ENCODE measurements at regions not wholly inside any gene's neighbourhood (a gene's known extent, or its start where the extent isn't known, plus 50 kb on each side); places are given as distances from the start of the nearest gene placed in this dataset.

- no peak for TF ChIP-seq REST (IDR thresholded peaks at IDR 0.05; ENCODE audit: low read depth, low read length)
- TF ChIP-seq ELF1 (IDR thresholded peaks at IDR 0.05), result no peak
- TF ChIP-seq SIN3A (IDR thresholded peaks at IDR 0.05; ENCODE audit: borderline replicate concordance, low read depth, low read length), result no peak
Measured at GRCh38 chr2:149841396-149841795, 253.8 kb upstream of the MMADHC start (continued).

GRCh38 chr2:149832324-149832723 lies 244.7 kb upstream of the MMADHC start:
- no peaks in the 10 kb centered on the region for H3K79me2 ChIP-seq (ENCODE audit: insufficient read depth)
- H3K9ac ChIP-seq, result no peak overlapping the region
- TF ChIP-seq NFIC (IDR thresholded peaks at IDR 0.05; ENCODE audit: borderline replicate concordance) (no peak), GABPA (IDR thresholded peaks at IDR 0.05; ENCODE audit: low read depth) (no peak), MXI1 (IDR thresholded peaks at IDR 0.05; ENCODE audit: low read depth, low read length) (no peak), ZBTB33 (IDR thresholded peaks at IDR 0.05; ENCODE audit: borderline replicate concordance, low read depth) (no peak), CHD2 (IDR thresholded peaks at IDR 0.05; ENCODE audit: low read length, partially characterized antibody) (no peak), NRF1 (IDR thresholded peaks at IDR 0.05; ENCODE audit: low read depth, low read length) (no peak), USF1 (IDR thresholded peaks at IDR 0.05; ENCODE audit: borderline replicate concordance, low read depth) (no peak), IRF3 (IDR thresholded peaks at IDR 0.05; ENCODE audit: low read depth, low read length) (no peak), RAD21 (IDR thresholded peaks at IDR 0.05; ENCODE audit: low read length) (no peak), RFX5 (IDR thresholded peaks at IDR 0.05; ENCODE audit: low read length) (no peak), MAX (IDR thresholded peaks at IDR 0.05; ENCODE audit: low read depth) (no peak), RCOR1 (IDR thresholded peaks at IDR 0.05; ENCODE audit: low read length) (no peak)
- peaks cover 0 to 7% of the 10 kb centered on the region in 2 experiments; a peak in 2 of 4 replicates for H3K4me1 ChIP-seq (ENCODE audit: control insufficient read depth in 1 of 2, insufficient read depth in 2 of 2, low read depth in 1 of 2, low read length in 1 of 2)
- H2AFZ ChIP-seq (ENCODE audit: low read depth), result no peak overlapping the region
- H4K20me1 ChIP-seq (ENCODE audit: insufficient read depth), result no peaks in the 10 kb centered on the region
- no peaks in the 10 kb centered on the region for H3F3A ChIP-seq (replicated peaks; ENCODE audit: insufficient read depth)
- no peak overlapping the region for H3K27ac ChIP-seq (ENCODE audit: low read depth in 2 of 2, low read length in 1 of 2)
- ChIA-PET POLR2A (no interaction called here), CTCF (interaction anchor here (0.9 kb wide), 1 partner anchor 1406 kb away, joined by 3 read pairs; no protein-coding TSS in a partner anchor)
- no peaks in the 10 kb centered on the region for H3K36me3 ChIP-seq (replicated peaks in 1 of 2; ENCODE audit: control insufficient read depth in 1 of 2, insufficient read depth in 2 of 2, low read length in 1 of 2)
- DNase-seq, result no peak
- no peak overlapping the region for H3K4me2 ChIP-seq
- no peaks in the 10 kb centered on the region for H3K27me3 ChIP-seq (ENCODE audit: insufficient read depth)
- 86% methylated on average over 2 of the region's 2 CpGs for WGBS (ENCODE audit: low lambda C conversion rate)
- H3K9me3 ChIP-seq, result no peaks in the 10 kb centered on the region
- no peak overlapping the region for H3K4me3 ChIP-seq (ENCODE audit: low read depth in 2 of 2, low read length in 1 of 2)
- H3K9me2 ChIP-seq, result no peaks in the 10 kb centered on the region
